Right lung (tissue), 2 donors: ENCODE measurements at regions not wholly inside any gene's neighbourhood (a gene's known extent, or its start where the extent isn't known, plus 50 kb on each side); places are given as distances from the start of the nearest gene placed in this dataset.

Experiments used
- DNase-seq, 2 donors: peaks; one replicate each; pipeline ENCODE4 v3.0.0-alpha.2; 2013

DNA sequence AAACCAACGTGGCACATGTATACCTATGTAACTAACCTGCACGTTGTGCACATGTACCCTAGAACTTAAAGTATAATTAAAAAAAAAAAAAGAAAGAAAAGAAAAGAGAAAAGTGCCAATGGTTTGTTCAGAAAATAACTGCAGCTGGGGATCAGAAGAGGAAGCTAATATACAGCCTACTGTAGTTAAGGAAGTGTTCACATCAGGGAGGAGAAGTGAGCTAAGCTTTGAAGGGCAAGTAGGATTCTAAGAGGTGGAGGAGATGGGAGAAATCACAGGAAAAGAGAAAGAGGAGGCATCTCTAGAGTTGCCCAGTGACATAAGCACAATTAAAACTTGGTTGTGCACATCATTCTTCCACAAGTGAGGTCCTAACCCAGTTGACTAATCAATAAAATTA, 214.4 kb upstream of the DTNBP1 start:
- no peak for DNase-seq

DNA sequence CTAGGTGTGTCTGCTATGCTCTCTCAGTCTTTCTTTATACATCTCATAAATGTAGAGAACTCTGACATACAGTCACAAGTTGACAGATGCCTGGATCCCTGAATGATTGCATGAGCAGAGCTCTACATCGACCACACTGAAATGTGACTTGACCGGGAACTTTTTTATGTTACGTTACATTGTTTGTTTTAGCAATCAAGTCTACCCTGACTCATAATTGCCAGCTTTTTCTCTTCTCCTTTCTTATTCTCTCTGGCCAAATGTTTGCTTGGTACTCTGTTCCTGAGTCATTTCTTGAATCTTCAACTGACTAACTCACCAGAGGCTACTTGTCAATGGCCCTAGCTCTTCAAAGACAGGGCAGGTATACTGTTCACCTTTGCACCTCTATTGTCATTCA, 213.6 kb upstream of the DTNBP1 start:
- no peak for DNase-seq

DNA sequence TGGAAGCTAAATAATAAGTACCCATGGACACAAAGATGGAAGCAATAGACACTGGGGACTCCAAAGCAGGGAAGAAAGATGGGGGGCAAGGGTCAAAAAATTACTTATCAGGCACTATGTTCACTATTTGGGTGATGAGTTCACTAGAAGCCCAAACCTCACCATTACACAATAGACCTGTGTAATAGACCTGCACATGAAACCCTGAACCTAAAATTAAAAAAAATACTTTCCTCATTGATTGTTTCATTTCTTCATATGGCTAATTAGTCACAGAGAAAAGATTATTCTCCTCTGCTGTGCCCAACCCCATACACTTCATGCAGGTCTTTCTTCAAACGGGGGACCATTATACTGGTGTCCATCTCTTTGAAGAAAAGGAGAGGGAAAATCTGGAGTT, 213.0 kb upstream of the DTNBP1 start:
- DNase-seq: no peak

DNA sequence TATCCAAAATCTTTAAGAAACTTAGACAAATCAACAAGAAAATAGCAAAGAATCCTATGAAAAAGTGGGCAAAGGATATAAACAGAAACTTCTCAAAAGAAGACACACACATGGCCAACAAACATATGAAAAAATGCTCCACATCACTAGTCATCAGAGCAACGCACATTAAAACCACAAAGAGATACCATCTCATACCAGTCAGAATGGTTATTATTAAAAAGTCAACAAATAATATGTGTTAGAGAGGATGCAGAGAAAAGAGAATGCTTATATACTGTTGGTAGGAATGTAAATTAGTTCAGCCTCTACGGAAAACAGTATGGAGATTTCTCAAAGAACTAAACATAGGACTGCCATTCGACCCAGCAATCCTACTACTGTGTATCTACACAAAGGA, 212.0 kb upstream of the DTNBP1 start:
- DNase-seq: no peak

DNA sequence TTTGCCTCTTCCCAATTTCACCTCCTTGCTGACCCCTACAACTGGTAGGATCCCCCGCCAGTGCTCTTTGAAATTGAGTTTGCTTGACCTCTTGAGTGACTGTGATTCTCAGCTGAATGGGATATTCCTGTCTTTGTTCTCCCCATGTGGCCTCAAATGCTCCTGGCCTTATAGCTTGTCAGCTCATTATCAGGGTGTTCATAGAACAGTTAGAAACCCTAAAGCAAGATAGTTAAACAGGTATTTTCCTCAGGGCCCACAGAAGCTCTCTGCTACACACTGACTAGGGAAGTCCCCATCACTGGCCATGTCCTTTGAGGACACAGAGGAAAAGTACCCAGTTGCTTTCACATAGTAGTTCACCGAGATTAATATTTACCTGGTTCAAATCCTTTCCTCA, 211.5 kb upstream of the DTNBP1 start:
- DNase-seq: no peak

DNA sequence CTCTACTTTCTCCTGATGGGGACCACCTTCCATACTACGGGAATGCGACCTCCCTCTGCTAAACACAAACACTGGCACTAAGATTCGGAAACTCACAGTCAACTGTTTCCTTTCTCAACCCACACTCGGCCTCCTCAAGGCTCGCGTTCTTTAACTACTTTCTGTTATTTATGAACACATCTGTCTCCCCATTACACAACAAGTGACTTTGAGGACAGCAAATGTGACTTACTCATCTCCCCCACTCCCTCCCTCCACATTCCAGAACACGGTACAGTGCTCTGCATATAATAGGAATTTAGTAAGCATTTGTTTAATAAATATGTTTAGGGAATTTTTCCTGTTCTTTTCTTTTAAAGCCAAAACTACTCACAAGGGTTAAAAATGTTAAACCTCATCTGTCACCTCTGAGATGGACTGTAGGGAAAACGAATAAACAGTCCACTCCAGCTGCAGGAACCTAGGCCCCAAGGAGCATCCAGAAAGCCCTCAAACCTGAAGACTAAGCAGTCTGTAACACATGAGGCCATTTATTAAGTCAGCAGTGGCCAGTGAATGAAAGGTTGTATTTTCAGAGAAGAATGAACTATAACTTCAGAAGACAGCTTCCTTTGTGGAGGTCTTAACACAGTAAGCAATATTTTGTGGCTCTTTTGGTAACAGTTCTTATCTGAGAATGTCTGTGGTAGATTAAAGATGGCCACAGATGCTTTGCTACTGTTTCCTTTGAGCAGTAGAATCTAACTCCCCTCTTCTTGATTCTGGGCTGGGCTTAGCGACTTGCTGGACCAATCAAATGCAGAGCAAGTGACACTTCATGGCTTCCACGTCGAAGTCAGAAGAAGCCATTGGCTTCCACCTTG, 209.6 kb upstream of the DTNBP1 start:
- DNase-seq: no peak

DNA sequence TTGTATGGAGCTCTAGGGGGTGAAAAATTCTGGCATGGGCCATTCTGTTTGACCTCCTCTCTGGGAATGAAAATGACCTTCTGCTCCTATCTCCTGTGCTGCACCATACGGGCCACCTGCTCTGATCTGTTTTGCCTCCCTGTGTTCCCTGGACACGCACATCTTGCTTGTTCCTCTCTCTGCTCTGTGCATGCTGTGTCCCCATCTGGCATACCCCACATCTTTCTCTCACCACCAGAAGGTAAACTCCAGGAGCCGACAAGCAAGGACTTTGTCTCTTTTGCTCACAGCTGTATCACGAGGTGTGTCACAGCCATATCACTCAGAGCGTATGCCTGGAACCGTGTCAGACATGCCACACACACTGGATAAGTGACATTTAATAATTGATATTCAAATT, 208.4 kb upstream of the DTNBP1 start:
- no peak for DNase-seq

DNA sequence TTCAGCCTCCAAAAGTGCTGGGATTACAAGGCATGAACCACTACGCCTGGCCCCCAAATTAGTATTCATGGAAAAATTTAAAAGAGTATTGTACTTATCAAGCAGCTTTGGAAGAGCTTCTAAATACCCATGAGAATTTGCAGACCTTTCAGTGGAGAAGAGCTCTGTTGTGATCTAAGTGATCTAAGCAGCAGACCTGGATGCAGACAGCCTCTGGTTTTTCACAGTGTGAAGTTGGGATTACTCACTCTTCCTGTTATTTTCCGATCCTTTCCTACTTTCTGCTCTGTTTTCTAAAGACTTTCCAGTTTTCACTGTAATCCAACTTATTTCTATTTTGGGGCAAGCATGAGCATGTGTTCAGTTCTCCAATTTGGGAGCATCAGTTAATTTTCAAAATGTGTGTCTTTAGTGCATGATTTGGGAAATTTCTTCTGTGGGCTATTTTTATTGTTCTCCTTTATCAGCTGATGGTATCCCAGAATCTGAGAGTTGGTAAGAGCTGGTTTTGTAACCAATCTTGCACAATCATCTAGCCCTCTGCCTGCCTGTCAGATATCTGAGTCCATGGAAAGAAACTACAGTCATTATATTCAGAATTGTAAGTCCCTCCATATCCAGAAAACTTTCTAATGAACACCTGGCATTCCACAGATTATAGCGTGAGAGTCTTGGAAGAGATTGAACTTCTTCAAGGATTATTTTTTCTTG, 207.7 kb upstream of the DTNBP1 start:
- DNase-seq: no peak

DNA sequence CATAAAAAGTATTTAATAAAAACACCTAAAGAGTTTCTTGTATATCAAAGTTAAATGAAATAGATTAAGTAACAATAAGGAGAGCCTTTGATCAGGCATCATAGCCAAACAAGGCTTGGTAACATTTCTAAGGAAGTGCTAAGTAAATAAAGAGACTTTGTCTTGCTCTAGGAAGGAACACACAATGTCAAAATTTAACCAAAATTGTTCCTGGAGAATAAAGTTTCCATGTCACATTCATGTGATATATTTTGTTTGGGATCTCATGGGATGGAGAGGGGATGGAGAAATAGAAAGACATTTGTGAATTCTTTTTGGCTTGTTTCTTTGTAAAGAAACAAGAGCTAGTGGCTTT, 201.9 kb upstream of the DTNBP1 start:
- DNase-seq: no peak

DNA sequence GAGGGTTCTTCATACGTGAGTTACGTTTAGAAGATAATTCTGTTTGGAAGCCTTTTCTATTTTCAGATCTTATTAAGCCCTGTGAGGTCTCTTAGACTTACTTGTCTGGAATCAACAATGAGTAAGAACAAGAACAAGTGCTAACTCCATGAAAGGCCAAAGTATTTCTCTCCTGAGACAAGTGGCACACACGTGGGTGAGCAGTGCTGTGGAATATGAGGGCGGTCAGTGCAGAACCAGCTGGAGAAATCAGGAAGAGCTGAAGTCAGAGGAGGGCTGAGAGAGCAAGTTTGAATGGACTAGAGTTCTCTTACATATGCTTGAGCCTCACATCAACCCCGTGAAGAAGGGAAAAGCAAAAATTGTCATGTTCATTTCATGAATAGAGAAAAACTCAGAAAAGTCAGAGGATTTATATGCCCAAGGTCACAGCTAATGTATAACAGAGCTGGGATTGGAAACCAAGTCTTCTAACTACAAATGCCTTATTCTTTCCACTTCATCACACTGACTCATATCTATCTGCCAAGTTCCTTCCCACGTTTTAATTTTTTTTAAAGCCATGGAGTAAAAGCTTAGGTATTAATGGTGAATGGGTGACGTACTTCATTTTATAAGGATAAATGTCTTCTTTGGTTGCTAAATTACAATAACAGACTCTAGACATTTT, 201.3 kb upstream of the DTNBP1 start:
- no peak for DNase-seq

DNA sequence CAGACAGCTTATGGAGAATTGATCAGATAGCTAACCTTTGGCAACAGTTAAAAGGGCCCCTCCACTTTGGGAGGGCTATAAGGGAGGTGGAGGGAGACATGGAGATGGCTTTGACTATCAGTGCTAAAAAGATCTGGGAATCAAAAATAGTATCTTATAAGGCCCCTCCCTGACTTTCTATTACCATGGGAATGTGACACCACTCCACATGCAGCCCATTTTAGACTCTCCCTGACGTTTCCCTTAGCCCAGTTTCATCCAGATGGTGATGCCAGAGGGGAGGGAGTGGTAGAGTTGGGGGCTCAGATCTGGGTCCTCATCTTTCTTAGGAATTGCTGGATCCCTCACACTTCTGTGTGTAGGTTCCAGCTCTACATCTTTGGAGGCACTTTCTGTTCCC, 200.0 kb upstream of the DTNBP1 start:
- no peak for DNase-seq

DNA sequence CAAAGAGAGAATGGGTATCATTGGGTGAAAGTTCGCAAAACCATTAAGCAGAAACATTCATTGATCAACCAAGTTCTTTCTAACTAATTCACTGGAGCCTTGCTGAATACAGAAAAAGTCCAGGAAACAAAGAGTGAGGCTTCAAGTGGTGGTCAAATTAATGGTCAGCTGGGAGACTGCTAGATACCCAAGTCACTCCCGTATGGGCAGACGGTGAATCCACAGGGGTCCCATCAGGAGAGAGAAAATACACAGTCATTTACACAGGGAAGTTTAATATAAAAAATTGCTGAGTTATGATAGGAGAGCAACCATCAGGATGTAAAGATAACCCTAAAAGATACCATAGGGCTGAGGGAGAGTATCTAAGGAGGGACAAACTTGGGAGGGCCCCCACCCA, 198.7 kb upstream of the DTNBP1 start:
- no peak for DNase-seq

DNA sequence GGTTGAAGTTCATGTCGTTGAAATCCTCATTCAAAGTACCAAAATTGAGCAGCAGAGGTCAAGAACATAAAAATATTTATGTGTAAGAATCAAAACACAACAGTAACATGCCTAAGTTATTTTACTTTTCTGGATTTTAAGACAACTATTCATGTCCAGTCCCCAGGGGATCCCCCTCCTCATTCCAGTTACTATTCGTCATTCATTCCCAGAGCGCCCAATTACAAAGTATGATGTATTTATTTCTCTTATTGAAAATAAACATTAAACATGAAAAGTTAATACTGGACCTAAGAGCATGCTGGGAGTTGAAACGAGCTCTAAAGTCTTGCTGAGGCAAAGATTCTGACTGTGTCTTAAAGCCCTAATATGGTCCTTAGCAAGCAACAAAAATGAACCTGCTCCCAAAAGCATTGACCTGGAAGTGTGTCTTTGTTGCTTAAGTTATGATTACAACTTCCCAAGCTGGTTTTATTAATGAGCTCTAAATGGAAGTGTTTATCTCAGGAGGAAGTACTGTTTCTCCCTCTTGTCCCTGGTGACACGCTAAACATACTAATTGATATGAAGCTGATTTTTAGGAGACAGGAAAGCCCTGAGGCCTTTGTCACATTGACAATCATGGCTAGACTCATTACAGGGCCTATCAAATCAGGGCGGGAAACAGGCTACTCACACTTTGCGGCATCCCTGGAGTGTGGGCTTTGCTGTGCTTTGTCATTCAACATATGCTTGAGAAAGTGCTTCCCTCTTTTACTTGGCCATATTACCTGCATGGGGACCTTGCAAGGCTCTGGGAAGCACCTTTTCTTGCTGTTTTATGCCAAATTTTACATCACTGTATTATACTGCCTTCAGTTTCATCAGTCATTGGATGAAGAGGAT, 192.2 kb upstream of the DTNBP1 start:
- DNase-seq: no peak

DNA sequence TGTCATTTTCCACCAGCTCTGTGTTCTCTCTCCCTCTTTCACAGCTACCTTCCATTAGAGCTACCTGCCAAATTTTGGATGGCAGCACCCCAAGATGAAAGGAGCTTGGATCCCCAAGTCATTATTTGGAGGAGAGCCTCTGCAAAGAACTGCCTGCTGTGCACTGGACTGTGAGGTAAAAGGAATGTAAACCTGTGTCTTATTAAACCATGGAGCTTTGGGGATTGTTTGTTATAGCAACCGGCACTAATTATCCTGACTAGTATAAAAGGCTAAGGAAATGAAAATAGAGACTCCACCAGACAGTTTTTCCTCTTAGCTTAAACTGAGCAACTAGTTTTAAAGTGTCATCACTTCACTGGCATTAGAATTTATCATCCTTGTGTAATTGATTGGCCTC, 191.6 kb upstream of the DTNBP1 start:
- DNase-seq: no peak

DNA sequence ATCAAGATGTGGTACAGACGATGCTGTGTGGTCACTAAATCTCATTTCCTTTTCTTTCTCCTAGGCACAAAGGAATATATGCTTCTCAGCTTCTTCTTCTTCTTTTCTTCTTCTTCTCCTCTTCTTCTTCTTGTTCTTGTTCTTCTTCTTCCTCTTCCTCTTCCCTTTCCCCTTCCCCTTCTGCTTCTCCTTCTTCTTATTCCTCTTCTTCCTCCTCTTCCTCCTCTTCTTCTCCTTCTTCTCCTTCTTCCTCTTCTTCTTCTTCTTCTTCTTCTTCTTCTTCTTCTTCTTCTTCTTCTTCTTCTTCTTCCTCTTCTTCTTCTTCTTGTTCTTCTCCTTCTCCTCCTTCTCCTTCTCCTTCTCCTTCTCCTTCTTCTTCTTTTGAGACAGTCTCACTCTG, 190.4 kb upstream of the DTNBP1 start:
- DNase-seq: no peak

DNA sequence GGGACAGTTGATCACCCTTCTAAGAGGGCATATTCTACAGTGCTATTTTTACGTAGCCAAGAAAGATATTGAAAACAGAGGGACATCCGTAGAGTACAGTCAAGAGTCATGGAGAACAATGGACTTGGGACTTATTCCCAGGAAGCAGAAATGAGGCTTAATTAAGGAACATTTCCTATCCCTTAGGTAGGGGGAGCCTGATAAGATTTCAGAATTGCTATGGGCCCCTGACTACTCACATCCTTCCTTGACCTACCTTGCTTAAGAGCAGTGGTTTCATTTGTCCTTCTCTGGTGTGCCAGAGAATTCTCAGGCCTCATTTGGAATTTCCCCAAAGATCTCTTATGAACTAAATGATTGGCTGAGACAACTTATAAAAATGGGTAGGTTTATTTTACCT, 189.5 kb upstream of the DTNBP1 start:
- DNase-seq: no peak

DNA sequence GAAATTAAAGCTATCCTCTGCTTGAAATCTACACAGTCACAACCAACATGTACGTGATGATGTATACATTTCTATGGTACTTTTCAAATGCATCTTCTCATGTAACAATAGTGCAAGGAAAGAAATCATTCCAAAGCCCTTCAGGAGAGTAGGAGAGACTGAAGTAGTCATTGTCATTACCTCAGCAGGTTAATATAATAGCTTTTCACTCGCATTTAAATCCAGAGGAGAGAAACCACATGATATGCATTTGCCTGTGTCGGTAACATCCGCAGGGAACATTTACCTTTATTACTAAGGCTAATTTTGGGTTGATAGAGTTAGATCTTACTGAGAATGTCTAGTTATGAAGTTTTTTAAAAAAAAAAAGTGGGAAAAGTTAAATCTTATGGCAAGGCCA, 186.6 kb upstream of the DTNBP1 start:
- no peak for DNase-seq

DNA sequence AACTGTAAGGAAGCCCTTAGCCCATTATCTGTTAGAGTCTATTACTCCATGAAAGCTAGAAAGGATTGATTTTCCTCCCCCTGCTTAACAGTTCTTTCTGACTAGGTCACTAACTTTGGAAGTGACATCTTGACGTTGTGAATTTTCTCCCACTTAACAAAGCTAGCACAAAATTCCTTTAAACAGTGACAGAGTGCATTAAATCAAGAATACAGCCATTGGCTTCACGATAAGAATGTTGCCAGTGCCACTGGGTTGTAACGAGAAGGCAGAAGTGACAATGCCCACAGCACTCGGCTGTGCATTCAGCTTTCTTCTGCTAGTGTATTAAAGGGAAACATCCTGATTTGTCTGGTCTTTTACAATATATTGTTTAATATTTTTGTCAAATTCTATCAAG, 182.7 kb upstream of the DTNBP1 start:
- no peak for DNase-seq

DNA sequence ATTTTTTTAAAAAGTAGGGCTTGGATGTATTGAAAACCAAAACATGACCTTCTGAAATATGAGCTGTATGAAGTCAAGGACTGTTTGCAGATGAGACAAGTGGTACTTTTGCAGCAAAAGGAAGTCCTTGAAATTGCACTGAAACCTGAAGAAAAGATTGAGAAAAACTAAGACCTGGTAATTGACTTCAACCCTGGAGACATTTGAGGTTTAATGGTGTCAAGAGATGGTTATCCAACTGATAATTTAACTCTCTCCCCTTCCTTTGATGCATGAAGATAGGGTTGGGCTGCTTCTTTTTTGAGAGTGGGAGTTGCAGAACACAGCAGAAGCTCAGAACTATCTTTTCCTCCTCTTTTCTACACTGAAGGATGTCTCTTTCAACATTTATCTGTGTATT, 180.9 kb upstream of the DTNBP1 start:
- DNase-seq: no peak

DNA sequence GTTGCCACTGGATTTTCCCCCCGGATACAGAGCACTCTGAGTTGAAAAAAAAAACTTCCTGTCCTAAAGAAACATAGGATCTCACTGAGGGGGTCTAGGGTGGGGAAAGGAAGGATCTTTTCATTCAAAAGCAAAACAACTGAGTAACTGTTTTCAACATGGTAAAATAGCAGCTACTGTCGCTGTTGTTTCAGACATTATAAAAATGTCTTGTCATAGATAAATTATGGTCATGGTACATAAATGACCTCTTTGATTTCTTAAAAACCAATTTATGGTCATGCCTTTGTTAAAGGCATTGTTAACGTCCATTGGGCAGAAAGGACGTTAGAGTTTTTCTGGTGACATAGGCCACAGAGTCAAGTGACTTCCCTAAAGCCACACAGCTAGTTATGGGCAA, 180.4 kb upstream of the DTNBP1 start:
- no peak for DNase-seq

DNA sequence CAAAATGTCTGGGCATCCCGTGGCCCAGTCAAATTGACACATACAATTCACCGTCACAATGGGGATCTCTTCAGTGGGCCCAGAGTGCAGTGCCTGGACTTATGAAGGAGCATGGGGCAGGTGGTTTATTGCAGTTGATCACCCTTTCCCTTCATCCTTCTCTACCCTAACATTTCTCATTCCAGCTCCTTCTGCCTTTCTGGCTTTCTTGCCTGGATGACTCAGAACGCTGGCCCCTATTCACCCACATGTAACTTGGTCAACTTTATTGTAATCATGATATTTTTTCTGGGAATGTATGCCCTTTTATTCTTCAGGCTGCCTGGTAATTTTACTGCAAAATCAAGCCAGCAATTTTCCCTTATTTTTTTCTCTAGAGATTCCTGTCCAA, 179.9 kb upstream of the DTNBP1 start:
- no peak for DNase-seq
